SH-SY5Y (cell line): ENCODE measurements at regions not wholly inside any gene's neighbourhood (a gene's known extent, or its start where the extent isn't known, plus 50 kb on each side); places are given as distances from the start of the nearest gene placed in this dataset.
A peak's percentile ranks its signal among the peaks of the same experiment; 100 is the strongest.

Experiments used
- GATA2 ChIP-seq: IDR thresholded peaks from 2 replicates; pipeline ENCODE4 v1.6.1; 2011; ENCODE audit warnings: mild to moderate bottlenecking, low read depth, low read length
- GATA3 ChIP-seq: IDR thresholded peaks from 2 replicates; pipeline ENCODE4 v1.6.1; 2011; ENCODE audit warnings: low read depth, mild to moderate bottlenecking, low read length, moderate library complexity

GRCh38 chr20:39874049-39874893 lies 814.8 kb downstream of the MAFB start:
- no peak for TF ChIP-seq GATA3
- no peak for TF ChIP-seq GATA2

GRCh38 chr20:39873286-39873685 lies 815.8 kb downstream of the MAFB start:
- TF ChIP-seq GATA3, result no peak

GRCh38 chr20:39871013-39871412 lies 818.0 kb downstream of the MAFB start:
- TF ChIP-seq GATA2 (no peak), GATA3 (no peak)

GRCh38 chr20:39865446-39865845 lies 823.6 kb downstream of the MAFB start:
- no peak for TF ChIP-seq GATA2
- TF ChIP-seq GATA3, result no peak

- TF ChIP-seq GATA3, result no peak
- no peak for TF ChIP-seq GATA2
Measured at GRCh38 chr20:39862470-39862891, 826.6 kb downstream of the MAFB start.

GRCh38 chr20:39861381-39861780 lies 827.7 kb downstream of the MAFB start:
- TF ChIP-seq GATA3 (no peak), GATA2 (no peak)

GRCh38 chr20:39857835-39858234 lies 831.2 kb downstream of the MAFB start:
- no peak for TF ChIP-seq GATA3
- TF ChIP-seq GATA2, result no peak

- TF ChIP-seq GATA2, result no peak
Measured at GRCh38 chr20:39857187-39857586, 831.8 kb downstream of the MAFB start.

- no peak for TF ChIP-seq GATA3
- TF ChIP-seq GATA2, result no peak
Measured at GRCh38 chr20:39855799-39856198, 833.2 kb downstream of the MAFB start.

GRCh38 chr20:39855056-39855455 lies 834.0 kb downstream of the MAFB start:
- no peak for TF ChIP-seq GATA3
- TF ChIP-seq GATA2, result no peak

- TF ChIP-seq GATA3, result no peak
- TF ChIP-seq GATA2, result no peak
Measured at GRCh38 chr20:39853636-39854035, 835.4 kb downstream of the MAFB start.

- TF ChIP-seq GATA2, result no peak
- no peak for TF ChIP-seq GATA3
Measured at GRCh38 chr20:39853050-39853449, 836.0 kb downstream of the MAFB start.

- no peak for TF ChIP-seq GATA2
- TF ChIP-seq GATA3, result no peak
Measured at GRCh38 chr20:39851459-39851858, 837.6 kb downstream of the MAFB start.

- peak; percentile 22; the same call in 1 of the 2 replicates for TF ChIP-seq GATA2
- TF ChIP-seq GATA3, result no peak
Measured at GRCh38 chr20:39850821-39851330, 838.2 kb downstream of the MAFB start.

GRCh38 chr20:39850246-39850645 lies 838.8 kb downstream of the MAFB start:
- no peak for TF ChIP-seq GATA3
- TF ChIP-seq GATA2, result no peak

- no peak for TF ChIP-seq GATA3
- peak; percentile 34 for TF ChIP-seq GATA2
Measured at GRCh38 chr20:39849664-39850063, 839.4 kb downstream of the MAFB start.
